ENCODE measurements at regions not wholly inside any gene's neighbourhood (a gene's known extent, or its start where the extent isn't known, plus 50 kb on each side); places are given as distances from the start of the nearest gene placed in this dataset.
"Not testable (repeated sequence)": the region's sequence is repeated elsewhere in the genome, so short reads cannot be mapped to it uniquely, and the experiment has no call there.

DNA sequence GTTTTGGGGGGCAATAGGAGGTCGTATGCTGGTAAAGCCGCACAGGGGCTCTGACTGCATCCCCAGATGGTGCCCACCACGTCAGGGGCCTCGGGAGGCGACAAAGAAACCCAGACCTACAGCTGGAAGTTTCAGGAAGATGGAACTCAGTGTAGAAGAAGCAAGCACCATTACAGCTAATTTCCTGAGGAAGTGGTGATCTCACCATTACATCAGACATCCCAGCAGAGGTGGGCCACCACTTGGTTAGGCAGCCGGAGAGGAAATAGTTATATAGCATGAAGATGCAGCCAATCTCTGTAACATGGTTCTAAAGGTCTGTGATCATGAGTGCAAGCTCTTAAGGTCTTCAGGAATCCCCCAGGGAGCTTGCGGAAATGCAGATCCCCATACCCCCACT lies 127.3 kb upstream of the PCBD1 start:
- TF ChIP-seq, protein P1, sequence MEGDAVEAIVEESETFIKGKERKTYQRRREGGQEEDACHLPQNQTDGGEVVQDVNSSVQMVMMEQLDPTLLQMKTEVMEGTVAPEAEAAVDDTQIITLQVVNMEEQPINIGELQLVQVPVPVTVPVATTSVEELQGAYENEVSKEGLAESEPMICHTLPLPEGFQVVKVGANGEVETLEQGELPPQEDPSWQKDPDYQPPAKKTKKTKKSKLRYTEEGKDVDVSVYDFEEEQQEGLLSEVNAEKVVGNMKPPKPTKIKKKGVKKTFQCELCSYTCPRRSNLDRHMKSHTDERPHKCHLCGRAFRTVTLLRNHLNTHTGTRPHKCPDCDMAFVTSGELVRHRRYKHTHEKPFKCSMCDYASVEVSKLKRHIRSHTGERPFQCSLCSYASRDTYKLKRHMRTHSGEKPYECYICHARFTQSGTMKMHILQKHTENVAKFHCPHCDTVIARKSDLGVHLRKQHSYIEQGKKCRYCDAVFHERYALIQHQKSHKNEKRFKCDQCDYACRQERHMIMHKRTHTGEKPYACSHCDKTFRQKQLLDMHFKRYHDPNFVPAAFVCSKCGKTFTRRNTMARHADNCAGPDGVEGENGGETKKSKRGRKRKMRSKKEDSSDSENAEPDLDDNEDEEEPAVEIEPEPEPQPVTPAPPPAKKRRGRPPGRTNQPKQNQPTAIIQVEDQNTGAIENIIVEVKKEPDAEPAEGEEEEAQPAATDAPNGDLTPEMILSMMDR (IDR thresholded peaks at IDR 0.05; ENCODE audit: low read depth, low read length, missing control alignments): no peak

DNA sequence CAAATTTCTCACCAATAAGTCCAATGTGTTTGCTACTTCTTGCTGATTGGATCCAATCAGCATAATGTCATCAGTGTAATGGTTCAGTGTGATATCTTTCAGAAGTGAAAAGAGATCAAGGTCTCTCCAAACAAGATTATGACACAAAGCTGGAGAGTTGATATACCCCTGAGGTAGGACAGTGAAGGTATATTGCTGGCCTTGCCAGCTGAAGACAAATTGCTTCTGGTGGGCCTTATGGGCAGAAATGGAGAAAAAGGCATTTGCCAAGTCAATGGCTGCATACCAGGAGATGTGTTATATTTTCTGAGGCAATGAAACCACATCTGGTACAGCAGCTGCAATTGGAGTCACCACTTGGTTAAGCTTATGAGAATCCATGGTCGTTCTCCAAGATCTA lies 131.7 kb upstream of the PCBD1 start:
- DNase-seq; in situ Hi-C loops (cut with HindIII; ENCODE audit: low pct_ligation_motif_present, low sequenced_read_pairs): not testable (repeated sequence)

More for the DNA sequence above, 127.3 kb upstream of the PCBD1 start:
- Histone ChIP-seq H3K4me3 (ENCODE audit: low read depth, low read length) (no peak overlapping the region), H3K36me3 (replicated peaks) (no peaks in the 10 kb centered on the region), H3K27ac (no peak overlapping the region), H3K27me3 (replicated peaks) (no peaks in the 10 kb centered on the region)
- no peak for DNase-seq
- in situ Hi-C loops (cut with HindIII; ENCODE audit: low pct_ligation_motif_present, low sequenced_read_pairs): no loop called here

DNA sequence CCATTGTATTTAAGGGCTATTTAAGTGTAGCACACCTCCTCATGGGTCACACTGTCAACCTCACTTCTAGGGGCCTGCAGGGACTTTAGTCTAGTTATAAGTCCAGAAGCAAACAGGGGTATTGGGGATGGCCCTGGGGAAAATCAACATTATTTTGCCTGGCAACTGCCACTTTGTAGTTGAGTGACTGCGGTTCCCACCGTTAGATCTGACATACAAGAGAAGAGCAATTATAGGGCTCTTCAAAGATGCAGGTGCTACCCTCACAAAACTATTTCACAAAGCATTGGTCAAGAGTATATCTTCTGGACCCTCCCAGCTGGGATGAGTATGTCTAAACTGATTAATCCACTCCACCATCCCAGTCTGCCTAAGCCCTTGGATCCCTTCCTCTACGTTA lies 133.0 kb upstream of the PCBD1 start:
- in situ Hi-C loops (cut with HindIII; ENCODE audit: low pct_ligation_motif_present, low sequenced_read_pairs): no loop called here
- H3K27me3 ChIP-seq (replicated peaks): no peaks in the 10 kb centered on the region
- DNase-seq: no peak
- no peaks in the 10 kb centered on the region for H3K36me3 ChIP-seq (replicated peaks)
- TF ChIP-seq, protein P1 (IDR thresholded peaks at IDR 0.05; ENCODE audit: low read depth, low read length, missing control alignments): no peak
- no peak overlapping the region for H3K4me3 ChIP-seq (ENCODE audit: low read depth, low read length)
- H3K27ac ChIP-seq: no peak overlapping the region

More for the DNA sequence above, 131.7 kb upstream of the PCBD1 start:
- not testable (repeated sequence) for H3K36me3 ChIP-seq (replicated peaks); H3K27me3 ChIP-seq (replicated peaks); H3K27ac ChIP-seq; H3K4me3 ChIP-seq (ENCODE audit: low read depth, low read length)

DNA sequence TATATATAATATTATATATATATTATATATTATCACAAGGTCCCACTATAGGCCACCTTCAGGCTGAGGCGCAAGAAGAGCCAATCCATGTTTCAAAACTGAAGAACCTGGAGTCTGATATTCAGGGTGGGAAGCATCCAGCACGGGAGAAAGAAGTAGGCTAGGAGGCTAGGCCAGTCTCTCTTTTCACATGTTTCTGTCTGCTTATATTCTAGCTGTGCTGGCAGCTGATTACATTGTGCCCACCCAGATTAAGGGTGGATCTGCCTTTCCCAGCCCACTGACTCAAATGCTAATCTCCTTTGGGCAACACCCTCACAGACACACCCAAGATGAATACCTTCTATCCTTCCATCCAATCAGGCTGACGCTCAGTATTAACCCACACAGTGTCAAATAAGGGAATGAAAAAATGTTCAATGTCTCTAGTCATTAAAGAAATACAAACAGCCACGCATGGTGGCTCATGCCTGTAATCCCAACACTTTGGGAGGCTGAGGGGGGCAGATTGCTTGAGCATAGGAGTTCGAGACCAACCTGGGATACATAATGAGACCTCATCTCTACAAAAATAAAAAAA lies 135.4 kb upstream of the PCBD1 start:
- in situ Hi-C loops (cut with HindIII; ENCODE audit: low pct_ligation_motif_present, low sequenced_read_pairs): no loop called here
- DNase-seq: no peak
- Histone ChIP-seq H3K4me3 (ENCODE audit: low read depth, low read length) (no peak overlapping the region), H3K27me3 (replicated peaks) (no peaks in the 10 kb centered on the region), H3K36me3 (replicated peaks) (no peaks in the 10 kb centered on the region), H3K27ac (no peak overlapping the region)
- TF ChIP-seq, protein P1 (IDR thresholded peaks at IDR 0.05; ENCODE audit: low read depth, low read length, missing control alignments): no peak

DNA sequence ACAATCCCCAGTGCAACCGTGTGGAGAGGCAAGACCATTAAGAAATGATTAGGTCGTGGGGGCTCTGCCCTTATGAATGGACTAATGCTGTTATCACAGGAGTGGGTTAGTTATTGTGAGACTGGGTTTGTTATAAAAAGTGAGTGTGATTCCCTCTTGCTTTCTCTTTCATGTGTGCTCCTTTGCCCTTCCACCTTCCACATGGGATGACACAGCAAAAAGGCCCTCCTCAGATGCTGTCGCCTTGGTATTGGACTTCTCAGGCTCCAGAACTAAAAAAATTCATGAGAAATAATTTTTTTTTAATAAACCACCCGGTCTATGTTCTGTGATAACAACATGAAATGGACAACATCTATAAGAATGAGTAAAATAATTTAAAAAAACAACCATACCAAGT lies 136.1 kb upstream of the PCBD1 start:
- Histone ChIP-seq H3K27me3 (replicated peaks) (no peaks in the 10 kb centered on the region), H3K27ac (no peak overlapping the region), H3K36me3 (replicated peaks) (no peaks in the 10 kb centered on the region), H3K4me3 (ENCODE audit: low read depth, low read length) (no peak overlapping the region)
- TF ChIP-seq, protein P1 (IDR thresholded peaks at IDR 0.05; ENCODE audit: low read depth, low read length, missing control alignments): no peak
- in situ Hi-C loops (cut with HindIII; ENCODE audit: low pct_ligation_motif_present, low sequenced_read_pairs): no loop called here
- no peak for DNase-seq

DNA sequence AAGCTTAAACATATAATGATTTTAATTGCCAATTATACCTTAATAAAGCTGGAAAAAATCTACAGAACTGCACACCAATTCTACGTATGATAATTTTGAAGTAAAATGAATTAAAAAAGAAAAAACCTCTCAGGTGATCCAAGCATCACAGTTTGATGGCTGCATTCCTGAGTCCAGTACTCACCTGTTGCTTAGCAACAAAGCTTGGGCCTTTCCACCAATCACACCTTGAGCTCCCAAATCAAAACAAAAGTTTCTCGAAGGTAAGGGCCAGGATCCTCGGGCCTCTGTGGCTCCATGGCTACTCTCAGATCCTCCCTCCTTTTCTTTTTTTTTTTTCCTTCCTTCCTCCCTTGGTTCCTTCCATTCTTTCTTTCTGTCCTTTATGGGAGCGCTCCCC lies 137.2 kb upstream of the PCBD1 start:
- Histone ChIP-seq H3K27me3 (replicated peaks) (no peaks in the 10 kb centered on the region), H3K36me3 (replicated peaks) (no peaks in the 10 kb centered on the region), H3K4me3 (ENCODE audit: low read depth, low read length) (no peak overlapping the region), H3K27ac (no peak overlapping the region)
- in situ Hi-C loops (cut with HindIII; ENCODE audit: low pct_ligation_motif_present, low sequenced_read_pairs): no loop called here
- TF ChIP-seq, protein P1 (IDR thresholded peaks at IDR 0.05; ENCODE audit: low read depth, low read length, missing control alignments): no peak
- no peak for DNase-seq

Data from brain microvascular endothelial cell (primary cell).